ENCODE measurements at regions not wholly inside any gene's neighbourhood (a gene's known extent, or its start where the extent isn't known, plus 50 kb on each side); places are given as distances from the start of the nearest gene placed in this dataset.

GRCh38 chr4:13316354-13316753 lies 167.8 kb downstream of the RAB28 start:
- in situ Hi-C loops (cut with MboI; ENCODE audit: low pct_unique_long_range_greater_than_20kb, low sequenced_read_pairs, unreplicated experiment) = no loop called here
- TF ChIP-seq CTCF (IDR thresholded peaks at IDR 0.05; ENCODE audit: extremely low read depth, insufficient read depth, missing control alignments) = no peak

GRCh38 chr4:13313856-13314255 lies 170.3 kb downstream of the RAB28 start:
- no peak for TF ChIP-seq CTCF (IDR thresholded peaks at IDR 0.05; ENCODE audit: extremely low read depth, insufficient read depth, missing control alignments)
- no peak for DNase-seq (ENCODE audit: low spot score)
- in situ Hi-C loops (cut with MboI; ENCODE audit: low pct_unique_long_range_greater_than_20kb, low sequenced_read_pairs, unreplicated experiment) = no loop called here

More at GRCh38 chr4:13316354-13316753, 167.8 kb downstream of the RAB28 start:
- no peak for DNase-seq (ENCODE audit: low spot score)

- in situ Hi-C loops (cut with MboI; ENCODE audit: low pct_unique_long_range_greater_than_20kb, low sequenced_read_pairs, unreplicated experiment) = no loop called here
- DNase-seq (ENCODE audit: low spot score) = no peak
- no peak for TF ChIP-seq CTCF (IDR thresholded peaks at IDR 0.05; ENCODE audit: extremely low read depth, insufficient read depth, missing control alignments)
Measured at GRCh38 chr4:13312264-13312663, 171.9 kb downstream of the RAB28 start.

GRCh38 chr4:13309751-13310150 lies 174.4 kb downstream of the RAB28 start:
- no peak for TF ChIP-seq CTCF (IDR thresholded peaks at IDR 0.05; ENCODE audit: extremely low read depth, insufficient read depth, missing control alignments)
- DNase-seq (ENCODE audit: low spot score) = no peak
- in situ Hi-C loops (cut with MboI; ENCODE audit: low pct_unique_long_range_greater_than_20kb, low sequenced_read_pairs, unreplicated experiment) = no loop called here

- no peak for DNase-seq (ENCODE audit: low spot score)
- in situ Hi-C loops (cut with MboI; ENCODE audit: low pct_unique_long_range_greater_than_20kb, low sequenced_read_pairs, unreplicated experiment) = no loop called here
- no peak for TF ChIP-seq CTCF (IDR thresholded peaks at IDR 0.05; ENCODE audit: extremely low read depth, insufficient read depth, missing control alignments)
Measured at GRCh38 chr4:13306356-13306755, 177.8 kb downstream of the RAB28 start.

GRCh38 chr4:13302876-13303275 lies 181.3 kb downstream of the RAB28 start:
- in situ Hi-C loops (cut with MboI; ENCODE audit: low pct_unique_long_range_greater_than_20kb, low sequenced_read_pairs, unreplicated experiment) = no loop called here
- DNase-seq (ENCODE audit: low spot score) = no peak
- no peak for TF ChIP-seq CTCF (IDR thresholded peaks at IDR 0.05; ENCODE audit: extremely low read depth, insufficient read depth, missing control alignments)

GRCh38 chr4:13299343-13299742 lies 184.8 kb downstream of the RAB28 start:
- DNase-seq (ENCODE audit: low spot score) = no peak
- in situ Hi-C loops (cut with MboI; ENCODE audit: low pct_unique_long_range_greater_than_20kb, low sequenced_read_pairs, unreplicated experiment) = no loop called here
- TF ChIP-seq CTCF (IDR thresholded peaks at IDR 0.05; ENCODE audit: extremely low read depth, insufficient read depth, missing control alignments) = no peak

Data from GM13977 (cell line).